IMR-90 (cell line): ENCODE measurements at regions not wholly inside any gene's neighbourhood (a gene's known extent, or its start where the extent isn't known, plus 50 kb on each side); places are given as distances from the start of the nearest gene placed in this dataset.

Experiments used
- ATAC-seq: fragments of 200-7000 bp; cut with Tn5 transposase; 2 replicates; pipeline ENCODE4 v1.9.1; 2020; ENCODE audit warnings: low read depth, mild to moderate bottlenecking, moderate library complexity
- BruUV-seq: library from RNA; stranded (reverse); fragments of 400-500 nt; replicated peaks from 2 replicates; lab custom pipeline; 2021; lab: Mats Ljungman, UMichigan
- CTCF ChIA-PET: fragments of 300-600 bp; formaldehyde crosslinking; extraction: SDS; loops from one replicate; lab custom pipeline; 2021; ENCODE audit warnings: antibody characterized with exemption; lab: Yijun Ruan, JAX
- POLR2A ChIA-PET: fragments of 300-600 bp; sonication (Branson Sonifier 250); formaldehyde crosslinking; loops from one replicate; lab custom pipeline; 2022; ENCODE audit warnings: antibody characterized with exemption; ENCODE audit not compliant: unreplicated experiment; lab: Charles Lee
- DNase-seq: peaks from one replicate; pipeline ENCODE4 v3.0.0; 2013
- H2AFZ ChIP-seq: replicated peaks from 2 replicates; pipeline ENCODE3; 2013; ENCODE audit warnings: low read length, mild to moderate bottlenecking; ENCODE audit not compliant: poor library complexity
- H2AK5ac ChIP-seq: 2 replicates; pipeline ENCODE4 v1.6.1; 2013; ENCODE audit warnings: low read depth, low read length, inconsistent platforms
- H2AK9ac ChIP-seq: replicated peaks from 2 replicates; pipeline ENCODE3; 2013; ENCODE audit warnings: mild to moderate bottlenecking, low read depth, low read length, moderate library complexity; ENCODE audit not compliant: poor library complexity
- H2BK120ac ChIP-seq: 2 replicates; pipeline ENCODE4 v1.6.1; 2013; ENCODE audit warnings: low read depth, low read length, inconsistent platforms
- H2BK15ac ChIP-seq: 3 replicates; pipeline ENCODE4 v1.6.1; 2013; ENCODE audit warnings: low read depth, low read length, inconsistent platforms
- H2BK20ac ChIP-seq: 2 replicates; pipeline ENCODE4 v1.6.1; 2013; ENCODE audit warnings: low read depth, mild to moderate bottlenecking, inconsistent platforms, low read length, moderate library complexity
- H2BK5ac ChIP-seq: 2 replicates; pipeline ENCODE4 v1.6.1; 2013; ENCODE audit warnings: mild to moderate bottlenecking, low read depth, low read length, inconsistent platforms; ENCODE audit not compliant: poor library complexity, severe bottlenecking
- H3K14ac ChIP-seq: replicated peaks from 2 replicates; pipeline ENCODE4 v1.6.1; 2013; ENCODE audit warnings: low read depth, low read length, inconsistent platforms
- H3K18ac ChIP-seq: 2 replicates; pipeline ENCODE4 v1.6.1; 2013; ENCODE audit warnings: low read depth, low read length, control low read depth
- H3K23ac ChIP-seq: 2 replicates; pipeline ENCODE4 v1.6.1; 2013; ENCODE audit warnings: low read depth, low read length, inconsistent platforms
- H3K27ac ChIP-seq: 2 replicates; pipeline ENCODE4 v1.5.1; 2013; ENCODE audit warnings: mild to moderate bottlenecking, control low read depth, low read length; ENCODE audit not compliant: insufficient read depth
- H3K27me3 ChIP-seq: 2 replicates; pipeline ENCODE4 v1.6.1; 2013; ENCODE audit warnings: low read length; ENCODE audit not compliant: control insufficient read depth, insufficient read depth
- H3K36me3 ChIP-seq: 2 replicates; pipeline ENCODE4 v1.6.1; 2013; ENCODE audit warnings: low read length, mixed read lengths; ENCODE audit not compliant: control insufficient read depth, insufficient read depth
- H3K4ac ChIP-seq: 2 replicates; pipeline ENCODE4 v1.6.1; 2013; ENCODE audit warnings: low read depth, low read length, inconsistent platforms
- H3K4me1 ChIP-seq: 2 replicates; pipeline ENCODE4 v1.6.1; 2013; ENCODE audit warnings: low read length, mixed read lengths; ENCODE audit not compliant: control insufficient read depth, insufficient read depth
- H3K4me2 ChIP-seq: 2 replicates; pipeline ENCODE4 v1.6.1; 2013; ENCODE audit warnings: low read depth, mild to moderate bottlenecking, control low read depth, low read length, moderate library complexity
- H3K4me3 ChIP-seq: 2 replicates; pipeline ENCODE4 v1.5.1; 2013; ENCODE audit warnings: low read depth, mild to moderate bottlenecking, control low read depth, low read length, moderate library complexity; ENCODE audit not compliant: insufficient read depth
- H3K56ac ChIP-seq: 2 replicates; pipeline ENCODE4 v1.6.1; 2013; ENCODE audit warnings: low read length, inconsistent platforms; ENCODE audit not compliant: insufficient read depth; ENCODE audit errors: extremely low read depth
- H3K79me1 ChIP-seq, 2 experiments: 2 replicates each; pipeline ENCODE4 v1.6.1; 2013; ENCODE audit warnings: low read length in 2 of 2, inconsistent platforms in 1 of 2, low read depth in 1 of 2
- H3K9ac ChIP-seq: 2 replicates; pipeline ENCODE4 v1.6.1; 2013; ENCODE audit warnings: low read depth, low read length, control low read depth
- H3K9me1 ChIP-seq: 2 replicates; pipeline ENCODE4 v1.6.1; 2013; ENCODE audit warnings: low read length, inconsistent platforms; ENCODE audit not compliant: insufficient read depth
- H3K9me3 ChIP-seq: 2 replicates; pipeline ENCODE4 v1.6.1; 2013; ENCODE audit warnings: low read length; ENCODE audit not compliant: control insufficient read depth, insufficient read depth
- H4K20me1 ChIP-seq: 2 replicates; pipeline ENCODE4 v1.6.1; 2013; ENCODE audit warnings: low read length, inconsistent platforms; ENCODE audit not compliant: insufficient read depth
- H4K5ac ChIP-seq: 2 replicates; pipeline ENCODE4 v1.6.1; 2013; ENCODE audit warnings: mild to moderate bottlenecking, low read depth, low read length, control low read depth
- H4K8ac ChIP-seq, 2 experiments: 2 replicates each; pipeline ENCODE4 v1.6.1; 2013; ENCODE audit warnings: low read depth in 2 of 2, low read length in 2 of 2, control low read depth in 1 of 2, inconsistent platforms in 1 of 2
- H4K91ac ChIP-seq: 2 replicates; pipeline ENCODE4 v1.6.1; 2013; ENCODE audit warnings: low read depth, low read length, inconsistent platforms; ENCODE audit not compliant: insufficient read depth
- RAD21 ChIP-seq: IDR thresholded peaks from 2 replicates; pipeline ENCODE4 v1.6.1; 2012; ENCODE audit warnings: low read length, improper control_type of control experiment
- RFX5 ChIP-seq: IDR thresholded peaks from 2 replicates; pipeline ENCODE4 v1.8.0; 2012; ENCODE audit warnings: low read depth, mild to moderate bottlenecking, low read length, moderate library complexity
- WGBS, 2 experiments: methylation state at CpG; one replicate each; pipeline versions ENCODE4 v1.1.5 to v1.1.7; 2013; ENCODE audit warnings: missing lambda C conversion rate in 2 of 2; ENCODE audit not compliant: insufficient read length in 1 of 2; ENCODE audit errors: extremely low coverage in 2 of 2; 5-methylcytosine and 5-hydroxymethylcytosine counted together
- dilution Hi-C: fragments of 300-500 bp; cut with HindIII; formaldehyde crosslinking; loops from one replicate; pipeline ENCODE4 v1.14.3; 2018; ENCODE audit warnings: low sequenced_read_pairs; ENCODE audit not compliant: unreplicated experiment
- in situ Hi-C: fragments of 300-500 bp; cut with MboI; formaldehyde crosslinking; loops from 3 replicates; pipeline ENCODE4 v1.14.3; 2019; ENCODE audit warnings: low sequenced_read_pairs, inconsistent platforms, mixed read lengths
- intact Hi-C: fragments of 100-400 bp; cut with micrococcal nuclease; formaldehyde crosslinking; loops from 2 replicates; pipeline ENCODE4 v1.10.0; 2022

DNA sequence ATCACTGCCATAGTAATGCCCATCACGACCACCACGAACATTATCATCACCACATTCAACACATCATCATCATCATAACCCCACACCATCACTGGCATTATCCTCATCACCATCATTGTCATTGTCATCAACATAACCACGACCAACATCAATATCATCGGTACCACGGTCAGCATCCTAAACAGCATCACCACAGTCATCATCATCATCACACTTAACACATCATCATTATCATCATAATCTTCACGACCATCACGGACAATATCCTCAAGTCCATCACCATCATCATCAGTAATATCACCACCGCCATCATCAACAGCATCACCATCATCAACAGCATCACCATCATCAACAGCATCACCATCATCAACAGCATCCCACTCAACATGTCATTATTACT, 70.3 kb downstream of the MBD3L1 start:
- Histone ChIP-seq H3K4me1 (no peaks in the 10 kb centered on the region), H3K79me1 (no peaks in the 10 kb centered on the region), H3K4me3 (no peak overlapping the region), H2BK120ac (no peak overlapping the region), H3K18ac (no peak overlapping the region), H4K91ac (no peak overlapping the region), H4K20me1 (no peaks in the 10 kb centered on the region), H2AK9ac (no peak overlapping the region), H4K8ac (no peak overlapping the region), H4K5ac (no peak overlapping the region), H2AK5ac (no peak overlapping the region), H2AFZ (no peak overlapping the region), H3K27ac (no peak overlapping the region), H3K9me3 (peaks cover 37% of the 10 kb centered on the region), H3K9ac (no peak overlapping the region), H3K36me3 (no peaks in the 10 kb centered on the region), H3K14ac (no peak overlapping the region), H3K56ac (no peak overlapping the region), H3K4me2 (no peak overlapping the region), H2BK20ac (no peak overlapping the region), H3K23ac (no peak overlapping the region), H2BK15ac (no peak overlapping the region), H3K9me1 (no peaks in the 10 kb centered on the region), H2BK5ac (no peak overlapping the region), H3K4ac (no peak overlapping the region), H3K27me3 (no peaks in the 10 kb centered on the region)
- no peak for TF ChIP-seq RFX5
- no peak for TF ChIP-seq RAD21
- intact Hi-C loops: no loop called here
- WGBS, 2 experiments: 22 to 100% methylated on average over 1 to 7 of the region's 8 CpGs
- no TSS peak for BruUV-seq
- no peak for DNase-seq
- POLR2A ChIA-PET: no interaction called here
- no peak for ATAC-seq
- dilution Hi-C loops: no loop called here
- CTCF ChIA-PET: no interaction called here
- in situ Hi-C loops: no loop called here
